SU-DHL-6 (cell line): ENCODE measurements at regions not wholly inside any gene's neighbourhood (a gene's known extent, or its start where the extent isn't known, plus 50 kb on each side); places are given as distances from the start of the nearest gene placed in this dataset.

Experiments used
- H2AFZ ChIP-seq: fragments of 200-600 bp; sonication (generic); 2 replicates; pipeline ENCODE4 v1.6.1; 2014; ENCODE audit warnings: low read depth, mild to moderate bottlenecking, moderate library complexity, mixed read lengths, antibody characterized with exemption, low read length; ENCODE audit not compliant: severe bottlenecking
- H3F3A ChIP-seq: fragments of 200-600 bp; shearing (Covaris generic); 2 replicates; pipeline ENCODE4 v1.6.0; 2016; ENCODE audit warnings: antibody characterized with exemption, mild to moderate bottlenecking; ENCODE audit not compliant: insufficient read depth
- H3K27ac ChIP-seq: fragments of 200-600 bp; sonication (generic); 2 replicates; pipeline ENCODE4 v1.5.1; 2016; ENCODE audit warnings: low read depth, mild to moderate bottlenecking, low read length, moderate library complexity, mixed read lengths
- H3K27me3 ChIP-seq: fragments of 200-600 bp; sonication (generic), shearing (Covaris generic); 2 replicates; pipeline ENCODE4 v1.6.0; 2014; ENCODE audit warnings: mild to moderate bottlenecking, low read length
- H3K36me3 ChIP-seq: fragments of 200-600 bp; sonication (generic); 2 replicates; pipeline ENCODE4 v1.6.1; 2014; ENCODE audit warnings: mild to moderate bottlenecking, low read length, mixed read lengths
- H3K4me2 ChIP-seq: fragments of 300-600, 200-600 bp; shearing (Covaris generic), sonication (generic); 2 replicates; pipeline ENCODE4 v1.6.0; 2014; ENCODE audit warnings: low read length, low read depth, mild to moderate bottlenecking; ENCODE audit not compliant: poor library complexity, severe bottlenecking
- H3K4me3 ChIP-seq: fragments of 200-600 bp; sonication (generic); 2 replicates; pipeline ENCODE4 v1.5.1; 2014; ENCODE audit warnings: antibody characterized with exemption, low read length, mild to moderate bottlenecking, mixed read lengths; ENCODE audit not compliant: insufficient read depth, poor library complexity, severe bottlenecking
- H3K79me2 ChIP-seq: fragments of 200-600 bp; sonication (generic); 2 replicates; pipeline ENCODE4 v1.6.1; 2014; ENCODE audit warnings: mild to moderate bottlenecking, low read length, moderate library complexity; ENCODE audit not compliant: insufficient read depth
- H3K9ac ChIP-seq: fragments of 200-600 bp; sonication (generic); 2 replicates; pipeline ENCODE4 v1.7.0; 2014; ENCODE audit warnings: mild to moderate bottlenecking, low read length
- H3K9me2 ChIP-seq: fragments of 200-600 bp; sonication (generic); replicated peaks from 2 replicates; pipeline ENCODE4 v1.6.1; 2014; ENCODE audit warnings: low read length; ENCODE audit not compliant: insufficient read depth
- H3K9me3 ChIP-seq: fragments of 200-600 bp; sonication (generic); 2 replicates; pipeline ENCODE4 v1.6.1; 2014; ENCODE audit warnings: low read length, mixed read lengths; ENCODE audit not compliant: insufficient read depth
- H4K20me1 ChIP-seq: fragments of 200-600 bp; sonication (generic); 2 replicates; pipeline ENCODE4 v1.6.1; 2014; ENCODE audit warnings: low read depth, mild to moderate bottlenecking, antibody characterized with exemption, low read length, moderate library complexity, mixed read lengths
- CTCF ChIP-seq: fragments of 200-600 bp; sonication (generic); IDR thresholded peaks from one replicate; pipeline ENCODE4 v1.5.1; 2017; ENCODE audit warnings: antibody characterized with exemption, mild to moderate bottlenecking, low read length, moderate library complexity; ENCODE audit not compliant: insufficient read depth, poor library complexity, severe bottlenecking
- EZH2phosphoT487 ChIP-seq: fragments of 200-600 bp; sonication (generic), shearing (Covaris generic); conservative IDR thresholded peaks from 2 replicates; pipeline ENCODE4 v1.6.1; 2018; ENCODE audit warnings: mild to moderate bottlenecking, antibody characterized with exemption, low read length, moderate library complexity, mixed read lengths

GRCh38 chr11:112650527-112650926, 310.7 kb upstream of the NCAM1 start:
- TF ChIP-seq CTCF (no peak), EZH2phosphoT487 (no peak)
- Histone ChIP-seq H3F3A (no peaks in the 10 kb centered on the region), H4K20me1 (no peaks in the 10 kb centered on the region), H3K79me2 (no peaks in the 10 kb centered on the region), H3K9ac (no peak overlapping the region), H3K9me3 (no peaks in the 10 kb centered on the region), H3K27ac (no peak overlapping the region), H3K9me2 (no peaks in the 10 kb centered on the region), H3K36me3 (no peaks in the 10 kb centered on the region), H2AFZ (no peak overlapping the region), H3K4me3 (no peak overlapping the region), H3K4me2 (no peak overlapping the region), H3K27me3 (no peaks in the 10 kb centered on the region)

- Histone ChIP-seq H3F3A (no peaks in the 10 kb centered on the region), H3K4me2 (no peak overlapping the region), H3K9me2 (no peaks in the 10 kb centered on the region), H3K36me3 (no peaks in the 10 kb centered on the region), H3K4me3 (no peak overlapping the region), H4K20me1 (no peaks in the 10 kb centered on the region), H2AFZ (no peak overlapping the region), H3K27me3 (no peaks in the 10 kb centered on the region), H3K27ac (no peak overlapping the region), H3K9ac (no peak overlapping the region), H3K79me2 (no peaks in the 10 kb centered on the region), H3K9me3 (no peaks in the 10 kb centered on the region)
- no peak for TF ChIP-seq CTCF
- no peak for TF ChIP-seq EZH2phosphoT487
These were observed 309.8 kb upstream of the NCAM1 start for GRCh38 chr11:112651386-112651785.

- no peak overlapping the region for H3K9ac ChIP-seq
- H2AFZ ChIP-seq, result no peak overlapping the region
- no peak overlapping the region for H3K4me3 ChIP-seq
- no peak overlapping the region for H3K4me2 ChIP-seq
- no peaks in the 10 kb centered on the region for H3K79me2 ChIP-seq
- no peaks in the 10 kb centered on the region for H3K36me3 ChIP-seq
- TF ChIP-seq CTCF, result no peak
- no peak for TF ChIP-seq EZH2phosphoT487
- no peak overlapping the region for H3K27ac ChIP-seq
- H3F3A ChIP-seq, result no peaks in the 10 kb centered on the region
- H3K9me3 ChIP-seq, result no peaks in the 10 kb centered on the region
- no peaks in the 10 kb centered on the region for H4K20me1 ChIP-seq
- no peaks in the 10 kb centered on the region for H3K9me2 ChIP-seq
- no peaks in the 10 kb centered on the region for H3K27me3 ChIP-seq
These were observed 308.3 kb upstream of the NCAM1 start for GRCh38 chr11:112652786-112653390.
